ENCODE measurements at regions not wholly inside any gene's neighbourhood (a gene's known extent, or its start where the extent isn't known, plus 50 kb on each side); places are given as distances from the start of the nearest gene placed in this dataset.

DNA sequence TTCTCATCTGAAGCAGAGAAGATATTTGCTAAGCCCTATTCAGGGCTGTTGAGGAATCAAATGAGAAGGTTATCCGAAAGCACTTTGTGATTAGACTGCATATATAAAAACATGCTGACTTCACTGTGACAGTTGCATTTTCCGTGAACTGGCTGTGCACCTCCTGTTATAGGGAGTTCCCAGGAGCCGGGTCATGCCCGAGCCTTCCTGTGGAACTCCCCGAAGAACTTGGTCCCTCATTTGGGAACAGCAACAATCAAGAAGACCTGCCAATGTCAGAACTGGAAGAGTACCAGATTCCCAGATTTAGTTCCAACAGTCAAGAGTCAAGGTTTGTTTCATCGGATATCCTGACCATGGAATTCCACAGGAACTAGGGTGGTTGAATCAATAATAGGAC, 130.4 kb upstream of the RAI14 start:
- DNase-seq (ENCODE audit: insufficient read length, low spot score) = no peak

DNA sequence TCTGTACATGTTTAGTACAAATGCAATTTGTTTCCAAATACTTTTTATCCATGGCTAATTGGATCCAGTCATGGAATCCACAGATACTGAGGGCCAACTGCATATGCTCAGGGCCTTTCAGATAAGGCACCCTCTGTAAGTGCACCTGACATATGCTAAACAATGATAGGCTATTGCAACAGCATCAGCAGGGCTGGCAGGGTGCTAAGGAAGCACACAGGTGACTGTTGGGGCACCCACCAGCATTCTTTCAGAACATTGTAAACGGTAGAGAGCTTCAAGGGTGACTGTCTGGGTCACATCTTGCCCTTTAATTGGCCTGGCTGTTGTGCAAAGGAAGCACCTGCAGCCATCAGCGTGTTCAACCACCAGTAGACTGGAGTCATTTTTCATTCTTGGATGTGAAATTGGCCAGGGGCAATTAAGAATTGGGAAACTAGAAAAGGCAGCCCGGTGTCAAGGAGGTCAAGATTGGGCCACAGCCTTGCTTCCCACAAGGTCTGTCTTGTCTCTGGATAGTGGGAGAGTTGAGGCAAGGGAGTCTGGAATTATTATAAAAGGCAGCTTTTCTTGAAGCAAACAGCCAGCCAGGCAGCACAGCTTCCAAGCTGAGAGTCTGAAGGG, 129.3 kb upstream of the RAI14 start:
- FAIRE-seq = no peak
- no peak for TF ChIP-seq POLR2A (IDR thresholded peaks at IDR 0.05; ENCODE audit: low read depth, low read length)

More for the DNA sequence above, 130.4 kb upstream of the RAI14 start:
- FAIRE-seq = no peak
- TF ChIP-seq SPI1 (IDR thresholded peaks at IDR 0.05; ENCODE audit: low read depth, low read length) = no peak
- TF ChIP-seq POU2F2 (IDR thresholded peaks at IDR 0.05; ENCODE audit: low read depth, low read length) = no peak
- no peak for TF ChIP-seq TAF1 (IDR thresholded peaks at IDR 0.05; ENCODE audit: low read depth, low read length)
- no peak for TF ChIP-seq PAX5 (IDR thresholded peaks at IDR 0.05; ENCODE audit: insufficient read depth, low read length, severe bottlenecking)
- TF ChIP-seq POLR2AphosphoS5 (IDR thresholded peaks at IDR 0.05; ENCODE audit: low read depth, low read length) = no peak
- no peak for TF ChIP-seq POLR2A (IDR thresholded peaks at IDR 0.05; ENCODE audit: low read depth, low read length)

GRCh38 chr5:34529581-34530331, 126.4 kb upstream of the RAI14 start:
- TF ChIP-seq POLR2AphosphoS5 (IDR thresholded peaks at IDR 0.05; ENCODE audit: low read depth, low read length) (no peak), SPI1 (IDR thresholded peaks at IDR 0.05; ENCODE audit: low read depth, low read length) (no peak), POLR2A (IDR thresholded peaks at IDR 0.05; ENCODE audit: low read depth, low read length) (no peak), TAF1 (IDR thresholded peaks at IDR 0.05; ENCODE audit: low read depth, low read length) (no peak), PAX5 (IDR thresholded peaks at IDR 0.05; ENCODE audit: insufficient read depth, low read length, severe bottlenecking) (no peak), POU2F2 (IDR thresholded peaks at IDR 0.05; ENCODE audit: low read depth, low read length) (no peak)
- FAIRE-seq = no peak
- no peak for DNase-seq (ENCODE audit: insufficient read length, low spot score)

More for the DNA sequence above, 129.3 kb upstream of the RAI14 start:
- DNase-seq (ENCODE audit: insufficient read length, low spot score) = no peak

GRCh38 chr5:34530637-34531036, 125.5 kb upstream of the RAI14 start:
- DNase-seq (ENCODE audit: insufficient read length, low spot score) (no peak), FAIRE-seq (no peak)
- TF ChIP-seq POLR2AphosphoS5 (IDR thresholded peaks at IDR 0.05; ENCODE audit: low read depth, low read length) (no peak), TAF1 (IDR thresholded peaks at IDR 0.05; ENCODE audit: low read depth, low read length) (no peak), SPI1 (IDR thresholded peaks at IDR 0.05; ENCODE audit: low read depth, low read length) (no peak), PAX5 (IDR thresholded peaks at IDR 0.05; ENCODE audit: insufficient read depth, low read length, severe bottlenecking) (no peak), POU2F2 (IDR thresholded peaks at IDR 0.05; ENCODE audit: low read depth, low read length) (no peak), POLR2A (IDR thresholded peaks at IDR 0.05; ENCODE audit: low read depth, low read length) (no peak)

DNA sequence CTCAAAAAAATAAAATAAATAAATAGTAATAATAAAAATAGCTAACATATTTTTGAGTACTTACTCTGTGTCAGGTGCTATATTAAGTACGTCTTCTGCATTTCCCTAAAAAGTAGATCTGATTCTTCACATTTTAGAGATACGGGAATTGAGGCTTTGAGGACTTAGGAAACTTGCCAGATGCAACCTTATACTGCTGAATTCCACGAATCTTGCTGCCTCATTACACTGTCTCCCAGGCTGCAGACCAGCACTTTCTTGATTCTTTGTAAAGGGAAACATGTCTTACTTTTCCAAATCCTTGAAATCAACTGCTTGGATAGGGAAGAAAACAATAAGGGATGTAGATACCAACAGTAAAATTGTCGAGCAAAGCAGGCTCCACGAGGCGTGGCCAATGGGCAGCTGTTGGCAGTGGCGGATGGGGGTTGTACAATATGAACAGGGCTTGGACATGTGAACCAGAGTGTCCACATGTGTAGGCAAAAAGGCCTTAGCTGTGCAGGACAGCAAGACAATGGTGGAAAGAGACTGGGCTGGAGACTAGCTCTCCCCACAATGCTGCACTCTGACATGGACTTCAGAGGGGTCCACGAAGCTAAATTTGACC, 124.3 kb upstream of the RAI14 start:
- TF ChIP-seq SPI1 (IDR thresholded peaks at IDR 0.05; ENCODE audit: low read depth, low read length) = no peak
- no peak for TF ChIP-seq PAX5 (IDR thresholded peaks at IDR 0.05; ENCODE audit: insufficient read depth, low read length, severe bottlenecking)
- no peak for TF ChIP-seq TAF1 (IDR thresholded peaks at IDR 0.05; ENCODE audit: low read depth, low read length)
- TF ChIP-seq POU2F2 (IDR thresholded peaks at IDR 0.05; ENCODE audit: low read depth, low read length) = no peak
- no peak for TF ChIP-seq POLR2A (IDR thresholded peaks at IDR 0.05; ENCODE audit: low read depth, low read length)
- no peak for TF ChIP-seq POLR2AphosphoS5 (IDR thresholded peaks at IDR 0.05; ENCODE audit: low read depth, low read length)
- FAIRE-seq = no peak
- DNase-seq (ENCODE audit: insufficient read length, low spot score) = no peak

DNA sequence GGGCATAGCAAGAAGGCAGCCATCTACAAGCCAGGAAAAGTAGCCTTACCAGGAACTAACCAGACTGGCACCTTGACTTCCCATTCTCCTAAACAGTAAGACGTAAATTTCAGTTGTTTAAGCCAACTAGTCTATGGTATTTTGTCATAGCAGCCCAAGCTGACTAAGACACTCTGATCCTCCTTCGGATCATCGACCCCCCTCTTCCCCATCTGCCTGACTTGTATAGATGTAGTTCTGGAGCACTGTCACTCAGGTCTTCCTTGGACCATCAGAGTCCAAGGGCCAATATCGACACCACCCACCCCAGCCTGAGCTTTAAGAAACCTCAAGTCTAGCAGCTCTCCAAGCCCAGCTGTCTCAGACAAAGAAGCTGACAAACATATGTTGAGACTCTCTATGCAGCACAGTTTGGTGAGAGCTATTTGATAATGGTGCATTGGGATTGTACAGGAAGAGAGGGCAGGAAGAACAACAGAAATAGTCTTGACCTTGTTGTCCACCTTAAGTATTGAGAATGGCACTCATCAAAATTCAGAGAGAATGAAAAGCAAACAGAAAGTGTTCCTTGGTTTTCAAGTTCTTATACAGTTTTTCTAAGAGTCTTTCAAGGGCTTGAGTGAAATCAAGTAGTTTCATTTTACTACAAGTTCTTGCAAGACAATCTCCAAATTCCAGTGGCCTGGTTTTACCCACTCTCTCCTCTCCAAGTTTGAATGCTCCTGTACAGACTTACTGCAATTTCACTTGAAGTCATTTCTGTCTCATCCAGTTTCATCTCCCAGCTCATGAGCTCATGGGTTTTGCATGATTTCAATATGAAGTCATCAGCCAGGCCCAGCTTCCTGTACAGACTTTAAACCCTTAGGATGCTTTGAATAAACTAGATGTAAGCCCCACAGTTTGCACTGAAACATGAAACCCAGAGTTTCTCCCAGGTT, 122.3 kb upstream of the RAI14 start:
- TF ChIP-seq TAF1 (IDR thresholded peaks at IDR 0.05; ENCODE audit: low read depth, low read length) (no peak), POU2F2 (IDR thresholded peaks at IDR 0.05; ENCODE audit: low read depth, low read length) (no peak), PAX5 (IDR thresholded peaks at IDR 0.05; ENCODE audit: insufficient read depth, low read length, severe bottlenecking) (no peak), POLR2AphosphoS5 (IDR thresholded peaks at IDR 0.05; ENCODE audit: low read depth, low read length) (no peak), SPI1 (IDR thresholded peaks at IDR 0.05; ENCODE audit: low read depth, low read length) (no peak), POLR2A (IDR thresholded peaks at IDR 0.05; ENCODE audit: low read depth, low read length) (no peak)
- DNase-seq (ENCODE audit: insufficient read length, low spot score) (peak; percentile 14), FAIRE-seq (no peak)

DNA sequence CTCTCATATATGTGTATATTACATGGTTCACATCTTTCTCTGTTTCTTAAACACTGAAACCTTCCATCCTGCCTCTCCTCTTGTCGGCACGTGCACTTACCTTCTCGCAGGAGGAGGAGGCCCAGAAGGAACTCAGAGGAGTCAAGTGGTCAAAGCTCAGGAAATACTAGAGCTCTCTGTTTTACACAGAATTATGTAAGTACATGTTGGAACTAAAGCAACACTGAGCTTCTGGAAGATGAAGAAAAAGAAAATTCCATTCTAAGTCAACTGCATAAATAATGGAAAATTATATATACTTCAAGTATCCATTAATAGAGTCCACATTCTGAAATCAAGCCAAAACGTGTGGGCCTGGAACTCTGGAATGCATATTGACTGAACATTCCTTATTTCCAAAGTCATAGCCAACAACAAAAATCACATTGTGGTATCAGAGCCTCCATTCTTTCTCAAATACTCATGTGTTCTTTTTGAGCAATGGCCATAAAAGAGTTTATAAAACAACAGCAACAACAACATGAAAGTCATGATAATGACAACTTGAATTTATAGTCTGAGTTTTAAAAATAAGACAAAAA, 121.5 kb upstream of the RAI14 start:
- FAIRE-seq = no peak
- TF ChIP-seq PAX5 (IDR thresholded peaks at IDR 0.05; ENCODE audit: insufficient read depth, low read length, severe bottlenecking) (no peak), TAF1 (IDR thresholded peaks at IDR 0.05; ENCODE audit: low read depth, low read length) (no peak), SPI1 (IDR thresholded peaks at IDR 0.05; ENCODE audit: low read depth, low read length) (no peak), POLR2A (IDR thresholded peaks at IDR 0.05; ENCODE audit: low read depth, low read length) (no peak), POU2F2 (IDR thresholded peaks at IDR 0.05; ENCODE audit: low read depth, low read length) (no peak), POLR2AphosphoS5 (IDR thresholded peaks at IDR 0.05; ENCODE audit: low read depth, low read length) (no peak)
- DNase-seq (ENCODE audit: insufficient read length, low spot score) = no peak

GRCh38 chr5:34535433-34535832, 120.7 kb upstream of the RAI14 start:
- no peak for DNase-seq (ENCODE audit: insufficient read length, low spot score)
- FAIRE-seq = no peak
- TF ChIP-seq SPI1 (IDR thresholded peaks at IDR 0.05; ENCODE audit: low read depth, low read length) (no peak), POLR2A (IDR thresholded peaks at IDR 0.05; ENCODE audit: low read depth, low read length) (no peak), POLR2AphosphoS5 (IDR thresholded peaks at IDR 0.05; ENCODE audit: low read depth, low read length) (no peak), TAF1 (IDR thresholded peaks at IDR 0.05; ENCODE audit: low read depth, low read length) (no peak), PAX5 (IDR thresholded peaks at IDR 0.05; ENCODE audit: insufficient read depth, low read length, severe bottlenecking) (no peak), POU2F2 (IDR thresholded peaks at IDR 0.05; ENCODE audit: low read depth, low read length) (no peak)

Data from GM12891 (cell line).